ENCODE measurements at regions not wholly inside any gene's neighbourhood (a gene's known extent, or its start where the extent isn't known, plus 50 kb on each side); places are given as distances from the start of the nearest gene placed in this dataset.

GRCh38 chr15:66647358-66647757 is 54.7 kb upstream of the SMAD6 start:
- H3K36me3 ChIP-seq (ENCODE audit: control insufficient read depth in 5 of 5, insufficient read depth in 5 of 5, low read length in 5 of 5): no peaks in the 10 kb centered on the region
- no peak overlapping the region for H3K27ac ChIP-seq (ENCODE audit: low read depth, low read length)
- H3K9ac ChIP-seq (ENCODE audit: low read length in 5 of 5): no peak overlapping the region
- no peaks in the 10 kb centered on the region for H3K9me3 ChIP-seq (ENCODE audit: control insufficient read depth in 5 of 5, low read length in 5 of 5)
- H3K4me3 ChIP-seq (ENCODE audit: low read depth in 1 of 5, low read length in 5 of 5): peak overlapping the region in 1 of 5 donors; percentile 11
- H3K4me1 ChIP-seq (ENCODE audit: control insufficient read depth in 5 of 5, insufficient read depth in 5 of 5, low read length in 5 of 5): peaks cover 2 to 50% (median 43%) of the 10 kb centered on the region in 5 donors
- H3K27me3 ChIP-seq (ENCODE audit: control insufficient read depth in 5 of 5, insufficient read depth in 4 of 5, low read length in 5 of 5): no peaks in the 10 kb centered on the region

GRCh38 chr15:66648588-66648987 is 53.4 kb upstream of the SMAD6 start:
- Histone ChIP-seq H3K4me3 (ENCODE audit: low read depth in 1 of 5, low read length in 5 of 5) (no peak overlapping the region), H3K36me3 (ENCODE audit: control insufficient read depth in 5 of 5, insufficient read depth in 5 of 5, low read length in 5 of 5) (no peaks in the 10 kb centered on the region), H3K27ac (ENCODE audit: low read depth, low read length) (no peak overlapping the region), H3K9ac (ENCODE audit: low read length in 5 of 5) (no peak overlapping the region), H3K4me1 (ENCODE audit: control insufficient read depth in 5 of 5, insufficient read depth in 5 of 5, low read length in 5 of 5) (peaks cover 2 to 46% (median 38%) of the 10 kb centered on the region in 5 donors), H3K9me3 (ENCODE audit: control insufficient read depth in 5 of 5, low read length in 5 of 5) (no peaks in the 10 kb centered on the region), H3K27me3 (ENCODE audit: control insufficient read depth in 5 of 5, insufficient read depth in 4 of 5, low read length in 5 of 5) (no peaks in the 10 kb centered on the region)

- no peak overlapping the region for H3K27ac ChIP-seq (ENCODE audit: low read depth, low read length)
- H3K36me3 ChIP-seq (ENCODE audit: control insufficient read depth in 5 of 5, insufficient read depth in 5 of 5, low read length in 5 of 5): no peaks in the 10 kb centered on the region
- no peak overlapping the region for H3K9ac ChIP-seq (ENCODE audit: low read length in 5 of 5)
- no peaks in the 10 kb centered on the region for H3K27me3 ChIP-seq (ENCODE audit: control insufficient read depth in 5 of 5, insufficient read depth in 4 of 5, low read length in 5 of 5)
- H3K4me3 ChIP-seq (ENCODE audit: low read depth in 1 of 5, low read length in 5 of 5): no peak overlapping the region
- H3K4me1 ChIP-seq (ENCODE audit: control insufficient read depth in 5 of 5, insufficient read depth in 5 of 5, low read length in 5 of 5): peaks cover 2 to 45% (median 36%) of the 10 kb centered on the region in 5 donors
- H3K9me3 ChIP-seq (ENCODE audit: control insufficient read depth in 5 of 5, low read length in 5 of 5): no peaks in the 10 kb centered on the region
Measured at GRCh38 chr15:66649235-66649984, 52.6 kb upstream of the SMAD6 start.

DNA sequence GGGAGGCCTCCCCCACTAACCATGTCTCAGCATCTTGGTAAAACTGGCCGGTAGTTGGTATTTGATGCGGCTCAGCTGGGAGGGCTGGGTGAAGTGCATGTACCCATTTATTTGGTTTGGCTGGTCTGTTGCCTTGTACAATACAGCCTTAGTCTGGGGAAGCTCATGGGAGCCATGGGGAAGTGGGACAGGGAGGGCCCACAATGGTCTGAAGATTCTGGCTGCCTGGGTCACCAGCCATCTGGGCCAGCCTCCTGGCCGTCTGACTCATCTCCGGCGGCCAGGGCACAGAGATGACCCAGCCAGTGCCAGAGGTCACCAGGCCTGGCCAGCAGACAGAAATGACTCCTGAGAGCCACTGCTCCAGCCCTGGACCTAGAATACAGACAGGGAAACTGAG is 51.6 kb upstream of the SMAD6 start:
- Histone ChIP-seq H3K9ac (ENCODE audit: low read length in 5 of 5) (no peak overlapping the region), H3K4me3 (ENCODE audit: low read depth in 1 of 5, low read length in 5 of 5) (no peak overlapping the region), H3K27ac (ENCODE audit: low read depth, low read length) (no peak overlapping the region), H3K36me3 (ENCODE audit: control insufficient read depth in 5 of 5, insufficient read depth in 5 of 5, low read length in 5 of 5) (no peaks in the 10 kb centered on the region), H3K27me3 (ENCODE audit: control insufficient read depth in 5 of 5, insufficient read depth in 4 of 5, low read length in 5 of 5) (no peaks in the 10 kb centered on the region), H3K9me3 (ENCODE audit: control insufficient read depth in 5 of 5, low read length in 5 of 5) (no peaks in the 10 kb centered on the region), H3K4me1 (ENCODE audit: control insufficient read depth in 5 of 5, insufficient read depth in 5 of 5, low read length in 5 of 5) (peaks cover 2 to 54% (median 40%) of the 10 kb centered on the region in 5 donors)

DNA sequence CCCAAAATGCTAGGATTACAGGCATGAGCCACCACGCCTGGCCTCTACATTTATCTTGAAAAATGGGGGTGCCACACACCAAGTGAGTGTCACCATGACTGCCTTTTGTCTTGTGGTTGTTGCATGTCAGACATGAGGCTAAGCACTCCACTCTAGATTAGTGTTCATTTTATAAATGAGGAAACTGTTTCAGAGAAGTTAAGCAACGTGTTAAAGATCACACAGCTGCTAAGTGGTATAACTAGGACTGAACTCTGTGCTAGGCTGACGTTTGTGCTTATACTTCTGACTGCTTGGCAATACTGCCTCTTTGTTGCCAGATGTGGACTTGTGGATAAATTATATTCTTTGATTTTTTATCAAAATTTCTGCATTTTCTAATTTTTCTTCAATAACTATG is 50.8 kb upstream of the SMAD6 start:
- Histone ChIP-seq H3K36me3 (ENCODE audit: control insufficient read depth in 5 of 5, insufficient read depth in 5 of 5, low read length in 5 of 5) (no peaks in the 10 kb centered on the region), H3K9ac (ENCODE audit: low read length in 5 of 5) (no peak overlapping the region), H3K27ac (ENCODE audit: low read depth, low read length) (no peak overlapping the region)

DNA sequence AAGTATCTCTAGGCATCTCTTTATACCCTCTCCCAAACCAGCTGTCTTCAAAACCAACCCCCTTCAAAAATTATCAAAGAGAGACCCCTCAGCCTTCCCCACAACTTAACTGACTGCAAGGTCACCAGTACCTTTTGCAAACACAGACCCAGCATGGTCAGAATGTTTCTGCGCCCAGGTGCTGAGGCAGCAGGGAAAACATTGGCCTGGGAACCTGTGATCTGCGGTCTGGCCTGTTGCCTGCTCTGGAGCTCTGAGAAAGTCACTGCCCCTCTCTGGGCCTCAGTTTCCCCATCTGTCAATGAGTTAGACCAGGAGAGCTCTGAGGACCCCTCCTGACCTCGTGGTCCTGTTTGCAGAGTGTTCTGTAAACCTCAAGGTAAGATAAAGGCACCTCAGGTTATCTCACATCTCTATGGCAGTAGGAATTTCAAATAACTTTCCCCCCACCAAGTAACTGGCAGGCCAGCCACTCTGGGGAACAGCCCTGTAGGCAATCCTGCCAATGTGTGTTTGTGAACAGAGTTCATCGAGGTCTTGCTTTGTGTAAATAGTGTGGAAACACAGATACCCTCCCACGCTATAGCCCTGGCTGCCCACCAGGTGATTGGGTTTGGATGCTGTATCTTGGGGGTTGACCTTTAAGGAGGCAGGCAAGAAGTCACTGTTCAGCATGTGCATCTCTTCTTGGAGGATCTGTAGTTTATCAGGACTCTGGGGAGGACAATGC is 50.0 kb upstream of the SMAD6 start:
- no peak overlapping the region for H3K9ac ChIP-seq (ENCODE audit: low read length in 5 of 5)
- no peaks in the 10 kb centered on the region for H3K9me3 ChIP-seq (ENCODE audit: control insufficient read depth in 5 of 5, low read length in 5 of 5)
- no peaks in the 10 kb centered on the region for H3K36me3 ChIP-seq (ENCODE audit: control insufficient read depth in 5 of 5, insufficient read depth in 5 of 5, low read length in 5 of 5)
- H3K27me3 ChIP-seq (ENCODE audit: control insufficient read depth in 5 of 5, insufficient read depth in 4 of 5, low read length in 5 of 5): no peaks in the 10 kb centered on the region
- H3K4me1 ChIP-seq (ENCODE audit: control insufficient read depth in 5 of 5, insufficient read depth in 5 of 5, low read length in 5 of 5): peaks cover 0 to 51% (median 38%) of the 10 kb centered on the region in 5 donors
- no peak overlapping the region for H3K4me3 ChIP-seq (ENCODE audit: low read depth in 1 of 5, low read length in 5 of 5)
- no peak overlapping the region for H3K27ac ChIP-seq (ENCODE audit: low read depth, low read length)

More for the DNA sequence above, 50.8 kb upstream of the SMAD6 start:
- H3K27me3 ChIP-seq (ENCODE audit: control insufficient read depth in 5 of 5, insufficient read depth in 4 of 5, low read length in 5 of 5): no peaks in the 10 kb centered on the region
- peaks cover 0 to 55% (median 42%) of the 10 kb centered on the region in 5 donors for H3K4me1 ChIP-seq (ENCODE audit: control insufficient read depth in 5 of 5, insufficient read depth in 5 of 5, low read length in 5 of 5)
- no peaks in the 10 kb centered on the region for H3K9me3 ChIP-seq (ENCODE audit: control insufficient read depth in 5 of 5, low read length in 5 of 5)
- H3K4me3 ChIP-seq (ENCODE audit: low read depth in 1 of 5, low read length in 5 of 5): no peak overlapping the region

All from subcutaneous abdominal adipose tissue (tissue), 5 donors.